IgD-negative memory B cell (primary cell): ENCODE measurements at regions not wholly inside any gene's neighbourhood (a gene's known extent, or its start where the extent isn't known, plus 50 kb on each side); places are given as distances from the start of the nearest gene placed in this dataset.
"Not testable (repeated sequence)": the region's sequence is repeated elsewhere in the genome, so short reads cannot be mapped to it uniquely, and the experiment has no call there.

Experiments
- H3K27ac Mint-ChIP-seq, 3 donors: one replicate each; pipeline ENCODE4 v1.8.0; 2020 to 2022; ENCODE audit warnings: mild to moderate bottlenecking in 3 of 3, mixed read lengths in 3 of 3, moderate library complexity in 1 of 3
- H3K27me3 Mint-ChIP-seq: one replicate; pipeline ENCODE4 v1.8.0; 2021; ENCODE audit warnings: mixed read lengths
- H3K36me3 Mint-ChIP-seq: one replicate; pipeline ENCODE4 v1.8.0; 2020; ENCODE audit warnings: mild to moderate bottlenecking, mixed read lengths
- H3K4me1 Mint-ChIP-seq, 3 donors: one replicate each; pipeline ENCODE4 v1.8.0; 2020 to 2022; ENCODE audit warnings: mixed read lengths in 3 of 3, mild to moderate bottlenecking in 1 of 3
- H3K4me3 Mint-ChIP-seq, 4 donors: one replicate each; pipeline ENCODE4 v1.8.0; 2020 to 2022; ENCODE audit warnings: mild to moderate bottlenecking in 4 of 4, mixed read lengths in 4 of 4, moderate library complexity in 3 of 4
- H3K9me3 Mint-ChIP-seq, 3 donors: one replicate each; pipeline ENCODE4 v1.8.0; 2020 to 2021; ENCODE audit warnings: mixed read lengths in 3 of 3, mild to moderate bottlenecking in 1 of 3

- no peak overlapping the region for H3K4me3 Mint-ChIP-seq
- H3K27me3 Mint-ChIP-seq = no peaks in the 10 kb centered on the region
- H3K4me1 Mint-ChIP-seq = no peaks in the 10 kb centered on the region
- H3K27ac Mint-ChIP-seq = no peak overlapping the region
- H3K9me3 Mint-ChIP-seq = peaks cover 0 to 3% (median 0%) of the 10 kb centered on the region in 3 donors
- no peaks in the 10 kb centered on the region for H3K36me3 Mint-ChIP-seq
Measured at GRCh38 chr12:88723219-88723618, 142.9 kb upstream of the KITLG start.

GRCh38 chr12:88720785-88721650 is 140.7 kb upstream of the KITLG start:
- Mint-ChIP-seq H3K36me3 (no peaks in the 10 kb centered on the region), H3K4me3 (no peak overlapping the region), H3K27me3 (no peaks in the 10 kb centered on the region), H3K27ac (no peak overlapping the region), H3K9me3 (peaks cover 0 to 3% (median 0%) of the 10 kb centered on the region in 3 donors), H3K4me1 (no peaks in the 10 kb centered on the region)

- no peak overlapping the region for H3K27ac Mint-ChIP-seq
Measured at GRCh38 chr12:88720231-88720630, 140.0 kb upstream of the KITLG start.

GRCh38 chr12:88717188-88717587 is 136.9 kb upstream of the KITLG start:
- peaks cover 0 to 2% (median 0%) of the 10 kb centered on the region in 3 donors for H3K9me3 Mint-ChIP-seq
- no peak overlapping the region for H3K4me3 Mint-ChIP-seq
- H3K27me3 Mint-ChIP-seq = no peaks in the 10 kb centered on the region
- no peaks in the 10 kb centered on the region for H3K36me3 Mint-ChIP-seq
- H3K27ac Mint-ChIP-seq = no peak overlapping the region
- no peaks in the 10 kb centered on the region for H3K4me1 Mint-ChIP-seq

More at GRCh38 chr12:88720231-88720630, 140.0 kb upstream of the KITLG start:
- Mint-ChIP-seq H3K4me3 (no peak overlapping the region), H3K4me1 (no peaks in the 10 kb centered on the region), H3K36me3 (no peaks in the 10 kb centered on the region), H3K9me3 (peaks cover 0 to 3% (median 2%) of the 10 kb centered on the region in 3 donors), H3K27me3 (no peaks in the 10 kb centered on the region)

GRCh38 chr12:88716240-88716639 is 136.0 kb upstream of the KITLG start:
- Mint-ChIP-seq H3K36me3 (no peaks in the 10 kb centered on the region), H3K4me3 (no peak overlapping the region), H3K9me3 (peaks cover 0 to 2% (median 0%) of the 10 kb centered on the region in 3 donors), H3K4me1 (no peaks in the 10 kb centered on the region), H3K27ac (no peak overlapping the region), H3K27me3 (no peaks in the 10 kb centered on the region)

GRCh38 chr12:88715673-88716072 is 135.4 kb upstream of the KITLG start:
- H3K36me3 Mint-ChIP-seq = no peaks in the 10 kb centered on the region
- H3K27ac Mint-ChIP-seq = no peak overlapping the region
- no peaks in the 10 kb centered on the region for H3K27me3 Mint-ChIP-seq
- H3K4me1 Mint-ChIP-seq = no peaks in the 10 kb centered on the region
- peaks cover 0 to 2% (median 0%) of the 10 kb centered on the region in 3 donors for H3K9me3 Mint-ChIP-seq
- H3K4me3 Mint-ChIP-seq = no peak overlapping the region

GRCh38 chr12:88714263-88714882 is 134.1 kb upstream of the KITLG start:
- not testable (repeated sequence) for H3K27me3 Mint-ChIP-seq, H3K9me3 Mint-ChIP-seq, H3K27ac Mint-ChIP-seq, H3K4me3 Mint-ChIP-seq, H3K36me3 Mint-ChIP-seq, H3K4me1 Mint-ChIP-seq

- Mint-ChIP-seq H3K4me1 (peaks cover 0 to 2% (median 0%) of the 10 kb centered on the region in 3 donors), H3K4me3 (no peak overlapping the region), H3K36me3 (no peaks in the 10 kb centered on the region), H3K27me3 (no peaks in the 10 kb centered on the region), H3K27ac (no peak overlapping the region), H3K9me3 (peaks cover 0 to 21% (median 4%) of the 10 kb centered on the region in 3 donors)
Measured at GRCh38 chr12:88707800-88708199, 127.5 kb upstream of the KITLG start.

GRCh38 chr12:88706286-88706685 is 126.0 kb upstream of the KITLG start:
- no peak overlapping the region for H3K27ac Mint-ChIP-seq
- H3K36me3 Mint-ChIP-seq = no peaks in the 10 kb centered on the region
- H3K4me1 Mint-ChIP-seq = peaks cover 0 to 2% (median 0%) of the 10 kb centered on the region in 3 donors
- H3K9me3 Mint-ChIP-seq = peaks cover 0 to 21% (median 4%) of the 10 kb centered on the region in 3 donors
- H3K4me3 Mint-ChIP-seq = no peak overlapping the region
- no peaks in the 10 kb centered on the region for H3K27me3 Mint-ChIP-seq

- peaks cover 0 to 2% (median 0%) of the 10 kb centered on the region in 3 donors for H3K4me1 Mint-ChIP-seq
Measured at GRCh38 chr12:88703790-88704189, 123.5 kb upstream of the KITLG start.

GRCh38 chr12:88698471-88698870 is 118.2 kb upstream of the KITLG start:
- Mint-ChIP-seq H3K9me3 (peaks cover 2 to 13% (median 2%) of the 10 kb centered on the region in 3 donors), H3K36me3 (peaks cover 4% of the 10 kb centered on the region), H3K4me1 (no peaks in the 10 kb centered on the region), H3K27me3 (no peaks in the 10 kb centered on the region), H3K27ac (no peak overlapping the region), H3K4me3 (no peak overlapping the region)

More at GRCh38 chr12:88703790-88704189, 123.5 kb upstream of the KITLG start:
- no peak overlapping the region for H3K27ac Mint-ChIP-seq
- H3K27me3 Mint-ChIP-seq = no peaks in the 10 kb centered on the region
- no peaks in the 10 kb centered on the region for H3K36me3 Mint-ChIP-seq
- H3K4me3 Mint-ChIP-seq = no peak overlapping the region
- peaks cover 0 to 21% (median 4%) of the 10 kb centered on the region in 3 donors for H3K9me3 Mint-ChIP-seq

GRCh38 chr12:88693837-88694445 is 113.7 kb upstream of the KITLG start:
- Mint-ChIP-seq H3K4me3 (no peak overlapping the region), H3K9me3 (peaks cover 2 to 17% (median 2%) of the 10 kb centered on the region in 3 donors), H3K27ac (no peak overlapping the region), H3K27me3 (no peaks in the 10 kb centered on the region), H3K36me3 (peaks cover 4% of the 10 kb centered on the region), H3K4me1 (no peaks in the 10 kb centered on the region)

GRCh38 chr12:88691811-88692210 is 111.5 kb upstream of the KITLG start:
- Mint-ChIP-seq H3K9me3 (peaks cover 2 to 17% (median 2%) of the 10 kb centered on the region in 3 donors), H3K36me3 (peaks cover 4% of the 10 kb centered on the region), H3K4me3 (no peak overlapping the region), H3K27ac (no peak overlapping the region), H3K27me3 (no peaks in the 10 kb centered on the region), H3K4me1 (no peaks in the 10 kb centered on the region)

- Mint-ChIP-seq H3K27me3 (no peaks in the 10 kb centered on the region), H3K4me1 (no peaks in the 10 kb centered on the region), H3K36me3 (no peaks in the 10 kb centered on the region), H3K27ac (no peak overlapping the region), H3K9me3 (peaks cover 0 to 4% (median 3%) of the 10 kb centered on the region in 3 donors), H3K4me3 (no peak overlapping the region)
Measured at GRCh38 chr12:88684610-88685009, 104.3 kb upstream of the KITLG start.

GRCh38 chr12:88684170-88684569 is 103.9 kb upstream of the KITLG start:
- Mint-ChIP-seq H3K36me3 (no peaks in the 10 kb centered on the region), H3K4me1 (no peaks in the 10 kb centered on the region), H3K27ac (no peak overlapping the region), H3K9me3 (peaks cover 0 to 4% (median 3%) of the 10 kb centered on the region in 3 donors), H3K27me3 (no peaks in the 10 kb centered on the region), H3K4me3 (no peak overlapping the region)
